COLO668 (cell line): ENCODE measurements at regions not wholly inside any gene's neighbourhood (a gene's known extent, or its start where the extent isn't known, plus 50 kb on each side); places are given as distances from the start of the nearest gene placed in this dataset.

Experiments
- DNase-seq: peaks from one replicate; lab custom pipeline; 2025; ENCODE audit not compliant: unreplicated experiment; lab: John Stamatoyannopoulos, UW

- no peak for DNase-seq
These were observed 99.8 kb downstream of the SPRY1 start for GRCh38 chr4:123496421-123496820.

GRCh38 chr4:123497340-123497739, 100.7 kb downstream of the SPRY1 start:
- DNase-seq: no peak

- DNase-seq: no peak
These were observed 105.1 kb downstream of the SPRY1 start for GRCh38 chr4:123501733-123502132.

- DNase-seq: no peak
These were observed 107.2 kb downstream of the SPRY1 start for GRCh38 chr4:123503698-123504363.

- peak; percentile 97 for DNase-seq
These were observed 108.8 kb downstream of the SPRY1 start for GRCh38 chr4:123505095-123506010.

GRCh38 chr4:123506011-123506695, 109.6 kb downstream of the SPRY1 start:
- peak; percentile 58 for DNase-seq

GRCh38 chr4:123507376-123507775, 110.8 kb downstream of the SPRY1 start:
- DNase-seq: peak; percentile 28

GRCh38 chr4:123510221-123510620, 113.6 kb downstream of the SPRY1 start:
- no peak for DNase-seq

- no peak for DNase-seq
These were observed 114.1 kb downstream of the SPRY1 start for GRCh38 chr4:123510659-123511058.

- no peak for DNase-seq
These were observed 120.0 kb downstream of the SPRY1 start for GRCh38 chr4:123516576-123516975.

GRCh38 chr4:123517176-123517575, 120.6 kb downstream of the SPRY1 start:
- DNase-seq: no peak

GRCh38 chr4:123517971-123518370, 121.4 kb downstream of the SPRY1 start:
- DNase-seq: no peak

- DNase-seq: peak; percentile 15
These were observed 123.7 kb downstream of the SPRY1 start for GRCh38 chr4:123520325-123520724.

GRCh38 chr4:123522081-123522480, 125.5 kb downstream of the SPRY1 start:
- no peak for DNase-seq

GRCh38 chr4:123522646-123523045, 126.1 kb downstream of the SPRY1 start:
- no peak for DNase-seq

GRCh38 chr4:123524958-123525628, 128.5 kb downstream of the SPRY1 start:
- DNase-seq: no peak

GRCh38 chr4:123526511-123526910, 129.9 kb downstream of the SPRY1 start:
- no peak for DNase-seq

- DNase-seq: no peak
These were observed 132.1 kb downstream of the SPRY1 start for GRCh38 chr4:123528501-123529277.

- DNase-seq: no peak
These were observed 132.6 kb downstream of the SPRY1 start for GRCh38 chr4:123529278-123529568.

GRCh38 chr4:123530357-123530756, 133.8 kb downstream of the SPRY1 start:
- DNase-seq: no peak
